ENCODE measurements at regions not wholly inside any gene's neighbourhood (a gene's known extent, or its start where the extent isn't known, plus 50 kb on each side); places are given as distances from the start of the nearest gene placed in this dataset.
"Not testable (repeated sequence)": the region's sequence is repeated elsewhere in the genome, so short reads cannot be mapped to it uniquely, and the experiment has no call there.

DNA sequence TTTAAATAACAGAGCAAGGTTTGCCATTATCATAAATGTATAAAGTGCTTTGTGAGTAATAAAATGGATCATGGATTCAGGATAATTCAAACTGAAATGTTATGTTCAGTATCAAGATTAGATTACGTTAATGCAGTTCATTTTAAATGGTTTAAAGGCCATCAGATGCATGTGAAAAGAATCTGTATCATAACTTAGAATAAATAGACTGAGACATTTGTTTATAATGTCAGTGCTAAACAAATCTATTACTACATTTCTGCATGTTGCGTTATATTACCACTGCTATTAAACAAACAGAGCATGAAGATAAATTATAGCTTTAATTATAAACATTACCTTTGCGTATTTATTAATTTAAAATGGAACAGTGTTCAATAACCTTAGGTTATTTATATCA is 160.2 kb downstream of the TOX3 start:
- no peak for DNase-seq

DNA sequence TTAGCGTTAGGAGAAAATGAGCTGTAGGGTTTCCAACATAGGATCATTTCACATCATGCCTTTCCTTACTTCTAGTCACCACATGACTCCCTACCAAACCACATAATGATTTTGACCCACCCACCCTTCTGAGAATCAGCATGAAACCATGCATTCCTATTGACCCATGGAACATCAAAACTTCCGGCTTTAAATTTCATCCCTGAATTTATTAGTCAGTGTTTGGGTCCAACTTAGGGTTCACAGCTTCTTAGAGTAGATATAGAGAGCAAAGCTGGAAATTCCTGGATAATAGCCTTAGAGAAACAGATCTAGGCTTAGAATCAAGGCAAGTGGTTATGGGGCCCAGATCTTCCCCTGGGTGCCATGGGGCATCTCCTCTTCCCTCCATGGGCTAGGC is 162.6 kb downstream of the TOX3 start:
- DNase-seq: no peak

DNA sequence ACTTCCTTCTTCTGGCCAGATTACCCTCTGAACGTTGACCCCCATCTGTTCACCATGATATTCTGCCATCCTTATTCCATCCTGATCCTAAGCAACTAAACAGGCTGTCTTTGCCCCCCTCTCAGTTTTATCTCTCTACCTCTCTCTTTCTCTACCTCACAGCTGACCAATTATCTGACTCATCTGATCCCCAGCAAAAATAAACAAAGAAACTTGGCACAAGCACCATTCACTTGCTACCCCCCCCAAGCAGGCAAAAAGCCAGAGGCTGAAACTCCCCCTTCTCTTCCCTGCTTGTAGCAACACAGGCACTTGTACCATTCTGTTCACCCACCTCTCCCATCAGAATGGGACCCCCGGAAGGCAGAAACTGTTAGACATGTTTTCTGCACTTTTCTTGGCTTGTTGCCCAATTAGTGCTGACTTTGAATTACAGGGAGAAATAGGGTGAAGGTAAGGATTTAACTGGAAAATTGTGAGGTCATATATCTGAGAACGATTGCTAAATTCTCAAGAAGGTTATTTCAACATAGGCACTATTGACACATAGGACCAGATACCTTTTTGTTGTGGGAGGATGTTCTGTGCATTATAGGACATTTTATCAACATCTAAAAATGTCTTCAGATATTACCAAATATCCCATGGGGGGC is 163.2 kb downstream of the TOX3 start:
- DNase-seq: no peak

DNA sequence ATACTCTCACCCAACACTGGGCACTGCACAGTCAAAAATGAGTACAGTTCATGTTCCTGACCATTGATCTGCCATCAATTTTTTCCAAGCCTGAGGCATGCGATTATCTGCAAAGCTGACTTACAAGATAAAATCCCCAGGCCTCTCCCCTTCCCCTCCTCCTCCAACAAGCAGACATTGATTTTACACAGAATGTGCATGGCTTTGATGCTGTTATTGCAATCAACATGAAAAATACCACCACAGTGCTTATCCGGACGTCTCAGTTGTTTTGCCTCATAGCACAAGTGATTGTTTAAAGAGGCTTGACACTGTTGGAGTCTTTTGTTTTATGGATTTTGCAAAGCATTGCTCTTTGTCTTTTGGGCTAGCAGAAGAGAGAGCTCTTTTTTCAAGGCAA is 163.8 kb downstream of the TOX3 start:
- no peak for DNase-seq

GRCh38 chr16:52379551-52379950 is 167.4 kb downstream of the TOX3 start:
- DNase-seq: no peak

- DNase-seq: no peak
Measured at GRCh38 chr16:52376676-52377280, 170.2 kb downstream of the TOX3 start.

DNA sequence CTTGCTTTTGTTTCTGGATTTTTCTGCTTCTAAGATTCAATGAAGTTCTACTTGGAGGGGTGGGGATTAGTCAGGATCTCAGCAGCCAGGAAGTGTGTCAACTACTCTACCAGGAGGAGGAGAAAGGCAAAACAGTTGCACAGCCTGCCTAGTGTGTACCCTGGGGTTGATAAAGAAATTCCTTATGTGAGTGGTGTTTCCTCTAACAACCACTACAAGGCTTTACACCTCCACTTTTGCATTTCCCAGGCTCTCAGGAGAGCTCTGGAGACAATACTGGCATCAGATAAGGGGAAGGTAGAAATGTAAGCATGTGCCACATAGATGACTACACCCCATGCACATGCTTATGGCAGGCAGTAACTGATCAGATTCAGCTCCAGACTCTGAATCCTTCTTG is 174.6 kb downstream of the TOX3 start:
- DNase-seq: no peak

DNA sequence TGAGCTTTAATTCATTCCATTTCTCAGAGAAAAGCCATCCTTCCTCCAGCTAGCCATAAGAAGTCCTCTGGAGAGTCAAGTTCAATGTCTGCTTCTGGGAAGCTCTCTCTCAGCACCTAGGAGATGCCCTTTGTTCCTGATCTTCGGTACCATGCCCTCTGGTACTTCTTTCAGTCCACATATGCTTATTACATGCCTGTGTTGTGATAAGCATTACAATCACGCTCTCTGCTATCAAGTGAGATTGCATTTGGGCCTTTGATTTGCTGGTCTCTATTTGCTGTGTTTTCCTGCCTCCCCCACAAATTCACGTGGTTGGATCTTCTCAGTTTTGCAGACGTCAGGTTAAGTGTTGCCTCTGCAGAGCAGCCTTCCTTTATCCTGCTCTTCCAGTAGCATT is 178.1 kb downstream of the TOX3 start:
- DNase-seq: no peak

- DNase-seq: no peak
Measured at GRCh38 chr16:52367821-52368220, 179.1 kb downstream of the TOX3 start.

DNA sequence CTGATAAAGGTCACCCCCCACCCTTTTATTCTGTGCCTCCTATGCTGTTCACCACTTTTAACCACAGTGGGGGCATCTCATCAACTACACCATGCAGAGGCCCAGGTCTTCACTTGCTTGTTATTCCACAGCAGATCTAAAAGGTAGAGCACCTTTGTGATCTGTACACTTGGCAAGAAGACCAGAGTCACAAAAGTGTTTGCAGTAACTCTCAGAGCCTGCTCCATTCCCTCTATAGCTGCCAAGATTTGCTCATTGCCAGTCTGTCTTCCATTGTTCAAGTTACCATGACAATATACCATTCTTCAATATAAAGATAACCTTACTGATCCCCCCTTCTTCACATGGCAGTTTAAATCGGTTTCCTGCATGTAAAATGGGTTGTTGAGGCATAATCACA is 180.0 kb downstream of the TOX3 start:
- no peak for DNase-seq

DNA sequence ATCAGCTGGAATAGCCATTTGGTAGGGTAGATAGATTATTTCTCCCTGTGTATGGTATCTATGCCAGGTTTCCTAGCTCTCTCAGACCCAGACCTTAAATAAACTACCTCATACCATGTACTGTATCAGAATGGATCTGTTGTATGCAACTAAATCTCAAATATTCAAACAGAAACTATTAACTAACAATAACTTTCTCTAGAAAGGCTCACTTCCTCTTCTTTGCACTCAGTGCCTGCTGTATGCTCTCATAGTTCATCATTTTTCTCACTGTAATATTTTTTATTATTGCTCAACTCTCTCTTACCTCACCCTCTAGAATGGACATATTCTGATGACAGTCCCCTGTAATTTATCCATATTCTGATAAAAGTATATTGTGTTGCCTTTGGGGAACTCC is 182.4 kb downstream of the TOX3 start:
- DNase-seq: no peak

DNA sequence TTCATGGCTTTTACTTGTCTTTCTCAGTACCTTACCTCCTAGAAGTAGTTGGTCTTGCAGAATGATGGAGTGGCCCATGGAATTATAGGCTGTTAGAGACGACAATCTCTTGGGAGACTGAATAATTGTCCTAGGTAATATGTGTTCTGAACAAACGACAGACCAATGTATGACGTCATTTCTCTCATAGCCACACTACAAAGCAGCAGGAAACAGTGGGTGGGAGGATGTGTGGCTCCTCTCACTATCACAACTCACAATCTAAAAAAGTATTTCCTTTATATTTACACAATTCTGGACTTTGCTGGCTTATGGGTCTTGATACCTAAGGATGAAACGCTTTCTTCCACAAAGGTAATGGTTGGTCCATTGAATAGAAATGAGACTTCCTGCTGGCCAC is 183.9 kb downstream of the TOX3 start:
- DNase-seq: no peak

DNA sequence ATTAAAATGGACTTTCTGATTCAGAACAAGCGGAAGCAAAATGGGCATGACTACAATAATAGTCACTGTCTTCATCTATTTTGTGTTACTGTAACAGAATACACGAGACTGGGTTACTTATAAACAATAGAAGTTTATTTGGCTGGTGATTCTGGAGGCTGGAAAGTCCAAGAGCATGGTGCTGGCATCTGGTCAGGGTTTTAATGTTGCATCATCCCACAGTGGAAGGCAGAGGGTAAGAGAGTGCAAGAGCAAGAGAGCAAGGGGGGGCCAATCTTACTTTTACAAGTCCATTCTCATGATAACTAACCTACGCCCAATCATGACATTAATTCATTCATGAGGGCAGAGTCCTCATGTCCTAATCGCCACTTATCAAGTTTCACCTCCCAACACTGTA is 189.2 kb downstream of the TOX3 start:
- DNase-seq: no peak

DNA sequence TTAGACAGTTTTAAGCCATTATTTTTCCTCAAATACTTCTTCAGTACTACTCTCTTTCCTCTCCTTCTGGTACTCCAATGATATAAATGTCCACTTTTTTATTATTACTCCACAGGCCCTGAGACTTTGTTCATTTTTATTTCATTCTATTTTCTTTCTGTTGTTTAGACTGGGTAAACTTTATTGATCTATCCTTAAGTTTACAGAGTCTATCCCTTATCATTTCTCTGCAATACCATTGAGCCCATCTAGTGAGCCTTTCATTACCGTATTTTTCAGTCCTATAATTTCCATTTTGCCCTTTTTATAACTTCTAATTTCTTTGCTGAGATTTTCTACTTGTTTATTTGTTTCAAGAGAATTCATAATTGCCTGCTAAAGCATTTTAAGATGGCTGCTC is 193.7 kb downstream of the TOX3 start:
- no peak for DNase-seq

- no peak for DNase-seq
Measured at GRCh38 chr16:52351451-52351850, 195.5 kb downstream of the TOX3 start.

- DNase-seq: no peak
Measured at GRCh38 chr16:52350031-52350642, 196.8 kb downstream of the TOX3 start.

DNA sequence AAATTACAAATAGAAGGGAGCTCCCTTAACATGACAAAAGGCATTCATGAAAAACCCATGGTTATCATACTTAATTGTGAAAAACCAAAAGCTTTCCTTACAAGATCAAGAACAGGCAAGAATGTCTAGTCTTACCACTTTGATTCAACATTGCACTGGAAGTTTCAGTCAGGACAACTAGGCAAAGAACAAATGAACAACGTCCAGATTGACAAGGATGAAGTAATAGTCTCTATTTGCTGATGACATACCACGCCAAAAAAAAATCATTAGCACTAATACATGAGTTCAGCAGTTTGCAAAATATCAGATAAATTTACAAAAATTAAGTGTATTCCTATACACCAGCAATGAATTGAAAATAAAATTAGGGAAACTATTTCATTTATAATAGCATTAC is 200.2 kb downstream of the TOX3 start:
- DNase-seq: no peak

DNA sequence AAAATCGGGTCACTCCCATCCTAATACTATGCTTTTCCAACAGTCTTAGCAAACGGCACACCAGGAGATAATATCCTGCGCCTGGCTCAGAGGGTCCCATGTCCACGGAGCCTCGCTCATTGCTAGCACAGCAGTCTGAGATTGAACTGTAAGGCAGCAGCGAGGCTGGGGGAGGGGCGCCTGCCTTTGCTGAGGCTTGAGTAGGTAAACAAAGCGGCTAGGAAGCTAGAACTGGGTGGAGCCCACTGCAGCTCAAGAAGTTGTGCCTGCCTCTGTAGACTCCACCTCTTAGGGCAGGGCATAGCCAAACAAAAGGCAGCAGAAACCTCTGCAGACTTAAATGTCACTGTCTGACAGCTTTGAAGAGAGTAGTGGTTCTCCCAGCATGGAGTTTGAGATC is 213.3 kb downstream of the TOX3 start:
- DNase-seq: not testable (repeated sequence)

DNA sequence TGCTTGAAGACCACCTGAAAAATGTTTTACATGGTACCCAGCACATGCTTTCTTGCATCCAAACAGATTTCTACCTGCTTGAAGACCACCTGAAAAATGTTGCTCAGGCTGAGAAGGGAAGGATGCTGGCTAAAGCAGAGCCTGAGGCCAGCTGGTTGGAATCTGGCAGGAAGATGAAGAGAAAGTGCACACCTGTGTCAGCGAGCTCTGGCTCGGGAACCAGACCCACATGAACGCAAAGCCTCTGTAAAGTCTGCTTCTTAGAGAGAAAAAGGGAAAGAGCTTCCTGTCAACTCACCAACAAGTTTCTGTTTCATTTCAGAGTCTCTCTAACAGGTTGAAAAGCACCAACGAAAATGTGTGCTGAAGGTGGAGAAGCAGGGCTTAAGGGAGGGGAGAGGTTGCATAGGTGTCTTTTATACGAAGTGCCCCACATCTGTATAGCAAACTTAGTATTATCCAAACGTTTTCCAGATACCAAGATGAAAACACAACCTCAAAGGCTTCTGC is 226.0 kb downstream of the TOX3 start:
- no peak for DNase-seq

- DNase-seq: no peak
Measured at GRCh38 chr16:52318302-52319009, 228.5 kb downstream of the TOX3 start.

GRCh38 chr16:52316241-52316640 is 230.7 kb downstream of the TOX3 start:
- DNase-seq: no peak

DNA sequence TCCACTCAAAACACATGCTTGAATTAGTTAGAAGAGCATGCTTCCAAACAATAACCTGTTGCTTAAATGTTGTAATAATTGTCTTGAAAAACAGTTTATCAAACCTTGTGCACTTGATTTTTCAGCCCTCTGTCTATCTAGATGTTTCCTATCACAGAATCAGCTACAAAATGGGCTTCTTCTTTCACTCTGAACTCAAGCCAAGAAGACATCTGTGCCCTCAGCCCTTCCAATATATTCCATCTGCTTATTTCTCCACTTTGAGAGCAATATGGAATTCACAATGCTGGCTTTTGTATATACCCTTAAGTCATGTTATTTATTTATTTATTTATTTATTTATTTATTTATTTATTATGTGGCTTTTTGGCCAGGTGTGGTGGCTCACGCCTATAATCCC is 234.2 kb downstream of the TOX3 start:
- no peak for DNase-seq

GRCh38 chr16:52309446-52310416 is 237.2 kb downstream of the TOX3 start:
- DNase-seq: no peak
